ENCODE measurements at regions not wholly inside any gene's neighbourhood (a gene's known extent, or its start where the extent isn't known, plus 50 kb on each side); places are given as distances from the start of the nearest gene placed in this dataset.

- Histone ChIP-seq H3K27ac (ENCODE audit: poor library complexity, severe bottlenecking) (no peak overlapping the region), H3K4me3 (ENCODE audit: severe bottlenecking) (no peak overlapping the region), H3K9me3 (ENCODE audit: severe bottlenecking) (no peaks in the 10 kb centered on the region), H3K36me3 (ENCODE audit: low read depth) (no peaks in the 10 kb centered on the region), H3K27me3 (ENCODE audit: insufficient read depth, poor library complexity, severe bottlenecking) (no peaks in the 10 kb centered on the region), H3K4me1 (ENCODE audit: insufficient read depth, poor library complexity, severe bottlenecking) (no peaks in the 10 kb centered on the region)
- ATAC-seq (ENCODE audit: low read depth) (no peak), DNase-seq (ENCODE audit: low spot score) (no peak)
- TF ChIP-seq, protein P1, sequence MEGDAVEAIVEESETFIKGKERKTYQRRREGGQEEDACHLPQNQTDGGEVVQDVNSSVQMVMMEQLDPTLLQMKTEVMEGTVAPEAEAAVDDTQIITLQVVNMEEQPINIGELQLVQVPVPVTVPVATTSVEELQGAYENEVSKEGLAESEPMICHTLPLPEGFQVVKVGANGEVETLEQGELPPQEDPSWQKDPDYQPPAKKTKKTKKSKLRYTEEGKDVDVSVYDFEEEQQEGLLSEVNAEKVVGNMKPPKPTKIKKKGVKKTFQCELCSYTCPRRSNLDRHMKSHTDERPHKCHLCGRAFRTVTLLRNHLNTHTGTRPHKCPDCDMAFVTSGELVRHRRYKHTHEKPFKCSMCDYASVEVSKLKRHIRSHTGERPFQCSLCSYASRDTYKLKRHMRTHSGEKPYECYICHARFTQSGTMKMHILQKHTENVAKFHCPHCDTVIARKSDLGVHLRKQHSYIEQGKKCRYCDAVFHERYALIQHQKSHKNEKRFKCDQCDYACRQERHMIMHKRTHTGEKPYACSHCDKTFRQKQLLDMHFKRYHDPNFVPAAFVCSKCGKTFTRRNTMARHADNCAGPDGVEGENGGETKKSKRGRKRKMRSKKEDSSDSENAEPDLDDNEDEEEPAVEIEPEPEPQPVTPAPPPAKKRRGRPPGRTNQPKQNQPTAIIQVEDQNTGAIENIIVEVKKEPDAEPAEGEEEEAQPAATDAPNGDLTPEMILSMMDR (IDR thresholded peaks at IDR 0.05; ENCODE audit: poor library complexity, severe bottlenecking), result no peak
These were observed 191.3 kb upstream of the ADARB2 start for GRCh38 chr10:1928606-1929005.

GRCh38 chr10:1923998-1924397 lies 186.7 kb upstream of the ADARB2 start:
- ATAC-seq (ENCODE audit: low read depth) (no peak), DNase-seq (ENCODE audit: low spot score) (no peak)
- H3K27me3 ChIP-seq (ENCODE audit: insufficient read depth, poor library complexity, severe bottlenecking), result no peaks in the 10 kb centered on the region
- no peaks in the 10 kb centered on the region for H3K4me1 ChIP-seq (ENCODE audit: insufficient read depth, poor library complexity, severe bottlenecking)
- no peak overlapping the region for H3K27ac ChIP-seq (ENCODE audit: poor library complexity, severe bottlenecking)
- TF ChIP-seq, protein P1 (IDR thresholded peaks at IDR 0.05; ENCODE audit: poor library complexity, severe bottlenecking), result no peak
- no peak overlapping the region for H3K4me3 ChIP-seq (ENCODE audit: severe bottlenecking)
- H3K9me3 ChIP-seq (ENCODE audit: severe bottlenecking), result no peaks in the 10 kb centered on the region
- no peaks in the 10 kb centered on the region for H3K36me3 ChIP-seq (ENCODE audit: low read depth)

GRCh38 chr10:1923586-1923985 lies 186.3 kb upstream of the ADARB2 start:
- Histone ChIP-seq H3K27ac (ENCODE audit: poor library complexity, severe bottlenecking) (no peak overlapping the region), H3K9me3 (ENCODE audit: severe bottlenecking) (no peaks in the 10 kb centered on the region), H3K4me3 (ENCODE audit: severe bottlenecking) (no peak overlapping the region), H3K27me3 (ENCODE audit: insufficient read depth, poor library complexity, severe bottlenecking) (no peaks in the 10 kb centered on the region), H3K4me1 (ENCODE audit: insufficient read depth, poor library complexity, severe bottlenecking) (no peaks in the 10 kb centered on the region), H3K36me3 (ENCODE audit: low read depth) (no peaks in the 10 kb centered on the region)
- ATAC-seq (ENCODE audit: low read depth) (no peak), DNase-seq (ENCODE audit: low spot score) (no peak)
- TF ChIP-seq, protein P1 (IDR thresholded peaks at IDR 0.05; ENCODE audit: poor library complexity, severe bottlenecking), result no peak

DNA sequence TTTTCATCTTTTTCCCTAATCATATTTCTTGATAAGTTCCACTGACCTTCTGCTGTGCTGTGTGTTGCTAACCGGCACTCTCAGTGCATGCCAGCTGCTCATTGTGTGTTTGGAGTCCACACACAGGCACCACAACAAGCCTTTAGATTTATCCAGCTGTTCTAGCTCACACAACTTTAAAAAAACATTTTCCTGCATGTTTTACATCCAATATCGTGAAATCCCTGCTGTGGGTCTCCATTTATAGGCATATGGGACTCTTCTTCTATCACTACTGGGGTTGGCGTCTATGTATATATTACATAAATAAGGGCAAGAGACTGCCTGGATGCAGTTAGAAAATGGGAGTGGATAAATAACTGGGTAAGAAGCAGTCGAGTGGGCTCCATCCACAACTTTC lies 183.6 kb upstream of the ADARB2 start:
- H3K4me3 ChIP-seq (ENCODE audit: severe bottlenecking), result no peak overlapping the region
- H3K36me3 ChIP-seq (ENCODE audit: low read depth), result no peaks in the 10 kb centered on the region
- no peak overlapping the region for H3K27ac ChIP-seq (ENCODE audit: poor library complexity, severe bottlenecking)
- ATAC-seq (ENCODE audit: low read depth) (no peak), DNase-seq (ENCODE audit: low spot score) (no peak)
- TF ChIP-seq, protein P1 (IDR thresholded peaks at IDR 0.05; ENCODE audit: poor library complexity, severe bottlenecking), result no peak
- no peaks in the 10 kb centered on the region for H3K4me1 ChIP-seq (ENCODE audit: insufficient read depth, poor library complexity, severe bottlenecking)
- H3K27me3 ChIP-seq (ENCODE audit: insufficient read depth, poor library complexity, severe bottlenecking), result no peaks in the 10 kb centered on the region
- H3K9me3 ChIP-seq (ENCODE audit: severe bottlenecking), result no peaks in the 10 kb centered on the region

DNA sequence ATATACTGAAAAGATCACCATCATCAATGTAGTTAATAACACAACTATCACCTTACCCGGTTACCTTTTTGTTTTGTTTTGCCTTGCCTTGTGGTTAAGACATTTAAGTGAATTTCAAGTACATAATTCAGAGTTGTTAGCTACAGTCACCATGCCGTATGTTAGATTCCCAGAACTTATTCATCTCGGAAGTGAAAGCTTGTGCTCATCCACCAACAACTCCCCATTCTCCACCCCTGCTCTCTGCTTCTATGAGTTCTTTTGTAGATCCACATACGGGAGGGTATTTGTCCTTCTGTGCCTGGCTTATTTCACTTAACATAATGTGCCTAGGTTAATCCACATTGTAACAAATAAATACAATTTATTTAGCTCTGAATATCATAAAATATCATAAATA lies 182.8 kb upstream of the ADARB2 start:
- Histone ChIP-seq H3K27ac (ENCODE audit: poor library complexity, severe bottlenecking) (no peak overlapping the region), H3K4me1 (ENCODE audit: insufficient read depth, poor library complexity, severe bottlenecking) (no peaks in the 10 kb centered on the region), H3K27me3 (ENCODE audit: insufficient read depth, poor library complexity, severe bottlenecking) (no peaks in the 10 kb centered on the region), H3K4me3 (ENCODE audit: severe bottlenecking) (no peak overlapping the region), H3K36me3 (ENCODE audit: low read depth) (no peaks in the 10 kb centered on the region), H3K9me3 (ENCODE audit: severe bottlenecking) (no peaks in the 10 kb centered on the region)
- ATAC-seq (ENCODE audit: low read depth), result no peak
- DNase-seq (ENCODE audit: low spot score), result no peak
- TF ChIP-seq, protein P1 (IDR thresholded peaks at IDR 0.05; ENCODE audit: poor library complexity, severe bottlenecking), result no peak

All from RWPE2 (cell line).